A673 (cell line): ENCODE measurements at regions not wholly inside any gene's neighbourhood (a gene's known extent, or its start where the extent isn't known, plus 50 kb on each side); places are given as distances from the start of the nearest gene placed in this dataset.

ENCODE experiments used
- BruUV-seq: library from RNA; stranded (reverse); fragments of 400-500 nt; replicated peaks from 2 replicates; lab custom pipeline; 2021; lab: Mats Ljungman, UMichigan
- CTCF ChIA-PET: fragments of 300-600 bp; sonication (Branson Sonifier 250); formaldehyde crosslinking; loops from one replicate; lab custom pipeline; 2022; ENCODE audit warnings: antibody characterized with exemption; lab: Charles Lee
- POLR2A ChIA-PET: fragments of 300-600 bp; sonication (Branson Sonifier 250); formaldehyde crosslinking; loops from one replicate; lab custom pipeline; 2022; ENCODE audit warnings: antibody characterized with exemption; ENCODE audit not compliant: low non-redundant PET; lab: Charles Lee
- DNase-seq: peaks from one replicate; pipeline ENCODE4 v3.0.0-alpha.2; 2015; ENCODE audit warnings: low spot score
- H3K27ac ChIP-seq: fragments of 200-600 bp; sonication (generic); 2 replicates; pipeline ENCODE4 v1.5.1; 2016; ENCODE audit warnings: mixed run types, low read depth, mild to moderate bottlenecking, mixed read lengths, antibody characterized with exemption, low read length; ENCODE audit not compliant: poor library complexity, severe bottlenecking
- H3K27me3 ChIP-seq: fragments of 200-600 bp; sonication (generic); replicated peaks from 2 replicates; pipeline ENCODE4 v1.6.1; 2017; ENCODE audit warnings: mixed run types, low read depth, mild to moderate bottlenecking, mixed read lengths, antibody characterized with exemption, low read length; ENCODE audit not compliant: insufficient read depth, poor library complexity
- H3K36me3 ChIP-seq: fragments of 200-600 bp; sonication (generic); 2 replicates; pipeline ENCODE4 v1.6.1; 2016; ENCODE audit warnings: mixed run types, mild to moderate bottlenecking, mixed read lengths, antibody characterized with exemption, low read length; ENCODE audit not compliant: insufficient read depth, poor library complexity, severe bottlenecking
- H3K4me1 ChIP-seq: fragments of 200-600 bp; sonication (generic); 2 replicates; pipeline ENCODE4 v1.6.1; 2017; ENCODE audit warnings: mixed run types, mild to moderate bottlenecking, mixed read lengths, antibody characterized with exemption, low read length; ENCODE audit not compliant: insufficient read depth, poor library complexity, severe bottlenecking
- H3K4me3 ChIP-seq: fragments of 200-600 bp; sonication (generic); 2 replicates; pipeline ENCODE4 v1.5.1; 2016; ENCODE audit warnings: low read depth, mixed run types, mild to moderate bottlenecking, mixed read lengths, low read length; ENCODE audit not compliant: poor library complexity, severe bottlenecking
- H3K9me3 ChIP-seq: fragments of 200-600 bp; sonication (generic); 2 replicates; pipeline ENCODE4 v1.6.1; 2016; ENCODE audit warnings: mixed run types, low read depth, mild to moderate bottlenecking, mixed read lengths, antibody characterized with exemption, low read length; ENCODE audit not compliant: poor library complexity, severe bottlenecking
- CTCF ChIP-seq: fragments of 300-800, 200-600 bp; sonication (generic); conservative IDR thresholded peaks from 2 replicates; pipeline ENCODE4 v1.5.1; 2017; ENCODE audit warnings: low read depth, mild to moderate bottlenecking, antibody characterized with exemption, low read length, moderate library complexity, mixed read lengths
- EZH2 ChIP-seq: fragments of 200-600 bp; sonication (generic); IDR thresholded peaks from 2 replicates; pipeline ENCODE4 v1.6.1; 2017; ENCODE audit warnings: borderline replicate concordance, low read depth, mild to moderate bottlenecking, mixed read lengths, antibody characterized with exemption, low read length; ENCODE audit not compliant: poor library complexity, severe bottlenecking
- intact Hi-C: fragments of 100-400 bp; cut with micrococcal nuclease; formaldehyde crosslinking; loops from one replicate; pipeline ENCODE4 v1.10.0; 2022; ENCODE audit not compliant: unreplicated experiment

- no peak for DNase-seq
- no TSS peak for BruUV-seq
- intact Hi-C loops = no loop called here
- H3K27me3 ChIP-seq = no peaks in the 10 kb centered on the region
- H3K4me3 ChIP-seq = no peak overlapping the region
- CTCF ChIA-PET = no interaction called here
- H3K27ac ChIP-seq = no peak overlapping the region
- H3K9me3 ChIP-seq = no peaks in the 10 kb centered on the region
- POLR2A ChIA-PET = no interaction called here
- H3K4me1 ChIP-seq = no peaks in the 10 kb centered on the region
- no peaks in the 10 kb centered on the region for H3K36me3 ChIP-seq
- no peak for TF ChIP-seq EZH2
Measured at GRCh38 chr2:2524348-2524941, 193.4 kb upstream of the MYT1L start.

- no peak overlapping the region for H3K4me3 ChIP-seq
- H3K36me3 ChIP-seq = no peaks in the 10 kb centered on the region
- H3K4me1 ChIP-seq = no peaks in the 10 kb centered on the region
- H3K27me3 ChIP-seq = peaks cover 5% of the 10 kb centered on the region
- no peak overlapping the region for H3K27ac ChIP-seq
- no peaks in the 10 kb centered on the region for H3K9me3 ChIP-seq
- CTCF ChIA-PET = no interaction called here
- POLR2A ChIA-PET = no interaction called here
- intact Hi-C loops = no loop called here
- TF ChIP-seq EZH2 (no peak), CTCF (no peak)
- DNase-seq = no peak
- no TSS peak for BruUV-seq
Measured at GRCh38 chr2:2523461-2524347, 192.6 kb upstream of the MYT1L start.

- Histone ChIP-seq H3K9me3 (no peaks in the 10 kb centered on the region), H3K27me3 (peaks cover 5% of the 10 kb centered on the region), H3K36me3 (no peaks in the 10 kb centered on the region), H3K4me1 (no peaks in the 10 kb centered on the region), H3K27ac (no peak overlapping the region), H3K4me3 (no peak overlapping the region)
- intact Hi-C loops = no loop called here
- no peak for DNase-seq
- POLR2A ChIA-PET = no interaction called here
- TF ChIP-seq EZH2 (no peak), CTCF (no peak)
- CTCF ChIA-PET = no interaction called here
- no TSS peak for BruUV-seq
Measured at GRCh38 chr2:2520401-2520811, 189.3 kb upstream of the MYT1L start.

- Histone ChIP-seq H3K4me3 (no peak overlapping the region), H3K9me3 (no peaks in the 10 kb centered on the region), H3K27me3 (peaks cover 6% of the 10 kb centered on the region), H3K27ac (no peak overlapping the region), H3K36me3 (no peaks in the 10 kb centered on the region), H3K4me1 (no peaks in the 10 kb centered on the region)
- BruUV-seq = no TSS peak
- intact Hi-C loops = no loop called here
- no peak for DNase-seq
- TF ChIP-seq CTCF = no peak
- TF ChIP-seq EZH2 = no peak
- ChIA-PET POLR2A (interaction anchor here (0.6 kb wide), 1 partner anchor 87 kb away, joined by 3 read pairs; no protein-coding TSS in a partner anchor), CTCF (no interaction called here)
Measured at GRCh38 chr2:2519381-2519780, 188.3 kb upstream of the MYT1L start.
